ENCODE measurements at regions not wholly inside any gene's neighbourhood (a gene's known extent, or its start where the extent isn't known, plus 50 kb on each side); places are given as distances from the start of the nearest gene placed in this dataset.

- POLR2A ChIA-PET: no interaction called here
- CTCF ChIA-PET: no interaction called here
- no peak for TF ChIP-seq BHLHE40 (IDR thresholded peaks at IDR 0.05; ENCODE audit: borderline replicate concordance)
- no peak for TF ChIP-seq L3MBTL2 (conservative IDR thresholded peaks at IDR 0.05)
- TF ChIP-seq SUZ12 (IDR thresholded peaks at IDR 0.05): no peak
- TF ChIP-seq FOXK2 (IDR thresholded peaks at IDR 0.05): no peak
- TF ChIP-seq ARNT (IDR thresholded peaks at IDR 0.05): no peak
- TF ChIP-seq TARDBP (IDR thresholded peaks at IDR 0.05): no peak
- TF ChIP-seq FOXM1 (IDR thresholded peaks at IDR 0.05; ENCODE audit: borderline replicate concordance): no peak
- no peak for TF ChIP-seq ELF4 (IDR thresholded peaks at IDR 0.05)
- no peak for TF ChIP-seq SP1 (IDR thresholded peaks at IDR 0.05)
- DNase-seq (ENCODE audit: extremely low spot score): no peak
These were observed 993.8 kb upstream of the NCAM2 start for GRCh38 chr21:20004367-20004766.

- POLR2A ChIA-PET: no interaction called here
- CTCF ChIA-PET: no interaction called here
- no peak for DNase-seq (ENCODE audit: extremely low spot score)
- TF ChIP-seq HDGF (IDR thresholded peaks at IDR 0.05; ENCODE audit: borderline replicate concordance) (no peak), SUZ12 (IDR thresholded peaks at IDR 0.05) (no peak), NFRKB (IDR thresholded peaks at IDR 0.05) (no peak), PKNOX1 (IDR thresholded peaks at IDR 0.05) (no peak), ZNF384 (IDR thresholded peaks at IDR 0.05) (no peak)
These were observed 987.5 kb upstream of the NCAM2 start for GRCh38 chr21:20010691-20011200.

GRCh38 chr21:20013851-20014250 lies 984.4 kb upstream of the NCAM2 start:
- ChIA-PET CTCF (interaction anchor here (0.6 kb wide), 1 partner anchor 69 kb away, joined by 3 read pairs; no protein-coding TSS in a partner anchor), POLR2A (no interaction called here)
- no peak for DNase-seq (ENCODE audit: extremely low spot score)
- TF ChIP-seq CTBP1 (IDR thresholded peaks at IDR 0.05; ENCODE audit: borderline replicate concordance) (no peak), SUZ12 (IDR thresholded peaks at IDR 0.05) (no peak), ZNF384 (IDR thresholded peaks at IDR 0.05) (no peak), BHLHE40 (IDR thresholded peaks at IDR 0.05; ENCODE audit: borderline replicate concordance) (no peak), L3MBTL2 (conservative IDR thresholded peaks at IDR 0.05) (no peak), ELF4 (IDR thresholded peaks at IDR 0.05) (no peak), PKNOX1 (IDR thresholded peaks at IDR 0.05) (no peak), HDGF (IDR thresholded peaks at IDR 0.05; ENCODE audit: borderline replicate concordance) (no peak), ARNT (IDR thresholded peaks at IDR 0.05) (no peak), FOXM1 (IDR thresholded peaks at IDR 0.05; ENCODE audit: borderline replicate concordance) (no peak), SP1 (IDR thresholded peaks at IDR 0.05) (no peak), LEF1 (IDR thresholded peaks at IDR 0.05; ENCODE audit: borderline replicate concordance) (no peak), TARDBP (IDR thresholded peaks at IDR 0.05) (no peak), FOXA1 (IDR thresholded peaks at IDR 0.05) (no peak), FOXK2 (IDR thresholded peaks at IDR 0.05) (no peak)

- no peak for DNase-seq (ENCODE audit: extremely low spot score)
- TF ChIP-seq NFRKB (IDR thresholded peaks at IDR 0.05): no peak
- TF ChIP-seq L3MBTL2 (conservative IDR thresholded peaks at IDR 0.05): no peak
- TF ChIP-seq HDGF (IDR thresholded peaks at IDR 0.05; ENCODE audit: borderline replicate concordance): no peak
- no peak for TF ChIP-seq ZNF384 (IDR thresholded peaks at IDR 0.05)
- no peak for TF ChIP-seq TARDBP (IDR thresholded peaks at IDR 0.05)
- no peak for TF ChIP-seq FOXK2 (IDR thresholded peaks at IDR 0.05)
- TF ChIP-seq SP1 (IDR thresholded peaks at IDR 0.05): no peak
- TF ChIP-seq LEF1 (IDR thresholded peaks at IDR 0.05; ENCODE audit: borderline replicate concordance): no peak
- TF ChIP-seq PKNOX1 (IDR thresholded peaks at IDR 0.05): no peak
- no peak for TF ChIP-seq BHLHE40 (IDR thresholded peaks at IDR 0.05; ENCODE audit: borderline replicate concordance)
- no peak for TF ChIP-seq CTBP1 (IDR thresholded peaks at IDR 0.05; ENCODE audit: borderline replicate concordance)
- TF ChIP-seq FOXM1 (IDR thresholded peaks at IDR 0.05; ENCODE audit: borderline replicate concordance): no peak
- no peak for TF ChIP-seq ARNT (IDR thresholded peaks at IDR 0.05)
- no peak for TF ChIP-seq FOXA1 (IDR thresholded peaks at IDR 0.05)
- TF ChIP-seq ELF4 (IDR thresholded peaks at IDR 0.05): no peak
- no peak for TF ChIP-seq SUZ12 (IDR thresholded peaks at IDR 0.05)
- POLR2A ChIA-PET: no interaction called here
- CTCF ChIA-PET: no interaction called here
These were observed 981.7 kb upstream of the NCAM2 start for GRCh38 chr21:20016435-20017005.

GRCh38 chr21:20020026-20020425 lies 978.2 kb upstream of the NCAM2 start:
- no peak for TF ChIP-seq FOXA1 (IDR thresholded peaks at IDR 0.05)
- no peak for TF ChIP-seq CTBP1 (IDR thresholded peaks at IDR 0.05; ENCODE audit: borderline replicate concordance)
- no peak for TF ChIP-seq ARNT (IDR thresholded peaks at IDR 0.05)
- TF ChIP-seq HDGF (IDR thresholded peaks at IDR 0.05; ENCODE audit: borderline replicate concordance): no peak
- TF ChIP-seq ELF4 (IDR thresholded peaks at IDR 0.05): no peak
- POLR2A ChIA-PET: no interaction called here
- CTCF ChIA-PET: no interaction called here
- DNase-seq (ENCODE audit: extremely low spot score): no peak

GRCh38 chr21:20023193-20023592 lies 975.0 kb upstream of the NCAM2 start:
- ChIA-PET CTCF (interaction anchor here (0.6 kb wide), 1 partner anchor 979 kb away, joined by 3 read pairs; no protein-coding TSS in a partner anchor), POLR2A (no interaction called here)
- TF ChIP-seq FOXA1 (IDR thresholded peaks at IDR 0.05) (no peak), ARNT (IDR thresholded peaks at IDR 0.05) (no peak), FOXM1 (IDR thresholded peaks at IDR 0.05; ENCODE audit: borderline replicate concordance) (no peak), SUZ12 (IDR thresholded peaks at IDR 0.05) (no peak), CTBP1 (IDR thresholded peaks at IDR 0.05; ENCODE audit: borderline replicate concordance) (no peak), FOXK2 (IDR thresholded peaks at IDR 0.05) (no peak), NFRKB (IDR thresholded peaks at IDR 0.05) (no peak), TARDBP (IDR thresholded peaks at IDR 0.05) (no peak)
- no peak for DNase-seq (ENCODE audit: extremely low spot score)

Measured in HEK293T (cell line).